PC-9 (cell line): ENCODE measurements at regions not wholly inside any gene's neighbourhood (a gene's known extent, or its start where the extent isn't known, plus 50 kb on each side); places are given as distances from the start of the nearest gene placed in this dataset.

Experiments
- BruUV-seq: library from RNA; stranded (reverse); fragments of 400-500 nt; replicated peaks from 2 replicates; lab custom pipeline; 2021; lab: Mats Ljungman, UMichigan
- CTCF ChIA-PET: fragments of 300-600 bp; sonication (Branson Sonifier 250); formaldehyde crosslinking; loops from one replicate; lab custom pipeline; 2022; ENCODE audit warnings: antibody characterized with exemption; lab: Charles Lee
- POLR2A ChIA-PET: fragments of 300-600 bp; sonication (Branson Sonifier 250); formaldehyde crosslinking; loops from one replicate; lab custom pipeline; 2022; ENCODE audit warnings: antibody characterized with exemption; ENCODE audit not compliant: unreplicated experiment; lab: Charles Lee
- DNase-seq, 2 experiments: peaks; one replicate each; pipeline versions ENCODE4 v3.0.0 to v3.0.0-alpha.2; 2015 to 2022; ENCODE audit warnings: mixed read lengths in 1 of 2
- H2AFZ ChIP-seq: fragments of 200-600 bp; sonication (generic); 2 replicates; pipeline ENCODE4 v1.8.1; 2017; ENCODE audit warnings: antibody characterized with exemption
- H3F3A ChIP-seq: fragments of 200-600 bp; sonication (generic); 2 replicates; pipeline ENCODE4 v1.8.1; 2017; ENCODE audit warnings: antibody characterized with exemption, mild to moderate bottlenecking, low read depth; ENCODE audit not compliant: insufficient read depth
- H3K27ac ChIP-seq: fragments of 200-600 bp; sonication (generic); 2 replicates; pipeline ENCODE4 v1.6.1; 2016; ENCODE audit warnings: mixed run types
- H3K27me3 ChIP-seq: fragments of 200-600 bp; sonication (generic); 2 replicates; pipeline ENCODE4 v1.6.1; 2016; ENCODE audit warnings: low read depth, mixed run types; ENCODE audit not compliant: insufficient read depth
- H3K36me3 ChIP-seq: fragments of 200-600 bp; sonication (generic); 2 replicates; pipeline ENCODE4 v1.6.1; 2016; ENCODE audit warnings: low read depth, mixed run types
- H3K4me1 ChIP-seq: fragments of 200-600 bp; sonication (generic); replicated peaks from 2 replicates; pipeline ENCODE4 v1.6.1; 2016; ENCODE audit warnings: mixed run types; ENCODE audit not compliant: insufficient read depth
- H3K4me2 ChIP-seq: fragments of 200-600 bp; sonication (generic); 2 replicates; pipeline ENCODE4 v1.6.1; 2017; ENCODE audit warnings: mixed run types
- H3K4me3 ChIP-seq: fragments of 200-600 bp; sonication (generic); 2 replicates; pipeline ENCODE4 v1.6.1; 2016; ENCODE audit warnings: mixed run types
- H3K79me2 ChIP-seq: fragments of 200-600 bp; sonication (generic); 2 replicates; pipeline ENCODE4 v1.6.1; 2017; ENCODE audit warnings: low read depth, mixed run types
- H3K9me2 ChIP-seq: fragments of 200-600 bp; sonication (generic); 2 replicates; pipeline ENCODE4 v1.8.1; 2017; ENCODE audit warnings: mild to moderate bottlenecking; ENCODE audit not compliant: insufficient read depth
- H3K9me3 ChIP-seq: fragments of 200-600 bp; sonication (generic); 2 replicates; pipeline ENCODE4 v1.8.1; 2016; ENCODE audit warnings: low read depth; ENCODE audit not compliant: insufficient read depth
- H4K20me1 ChIP-seq: fragments of 200-600 bp; sonication (generic); 2 replicates; pipeline ENCODE4 v1.8.1; 2017; ENCODE audit not compliant: insufficient read depth
- CTCF ChIP-seq: fragments of 200-600 bp; sonication (generic); conservative IDR thresholded peaks from 2 replicates; pipeline ENCODE4 v1.6.1; 2017; ENCODE audit warnings: mixed run types, antibody characterized with exemption, mild to moderate bottlenecking, moderate library complexity
- EZH2 ChIP-seq: fragments of 200-600 bp; sonication (generic); IDR thresholded peaks from 2 replicates; pipeline ENCODE4 v1.8.0; 2017; ENCODE audit warnings: antibody characterized with exemption, low read depth
- intact Hi-C: fragments of 100-400 bp; cut with micrococcal nuclease; formaldehyde crosslinking; loops from one replicate; pipeline ENCODE4 v1.10.0; 2022; ENCODE audit not compliant: unreplicated experiment

- Histone ChIP-seq H3K4me1 (no peaks in the 10 kb centered on the region), H2AFZ (no peak overlapping the region), H3K4me3 (no peak overlapping the region), H3K36me3 (no peaks in the 10 kb centered on the region), H3K79me2 (no peaks in the 10 kb centered on the region), H3K9me3 (no peaks in the 10 kb centered on the region), H4K20me1 (no peaks in the 10 kb centered on the region), H3K27ac (no peak overlapping the region), H3K4me2 (no peak overlapping the region), H3K27me3 (no peaks in the 10 kb centered on the region), H3F3A (no peaks in the 10 kb centered on the region), H3K9me2 (no peaks in the 10 kb centered on the region)
- ChIA-PET POLR2A (no interaction called here), CTCF (no interaction called here)
- intact Hi-C loops: no loop called here
- TF ChIP-seq EZH2 (no peak), CTCF (no peak)
- BruUV-seq: no TSS peak
- no peak for DNase-seq
Measured at GRCh38 chr11:39145346-39145745, 2314.1 kb downstream of the LRRC4C start.

- no peaks in the 10 kb centered on the region for H3K79me2 ChIP-seq
- no peak overlapping the region for H3K4me2 ChIP-seq
- H4K20me1 ChIP-seq: no peaks in the 10 kb centered on the region
- DNase-seq: no peak
- H2AFZ ChIP-seq: no peak overlapping the region
- H3K9me3 ChIP-seq: no peaks in the 10 kb centered on the region
- TF ChIP-seq EZH2 (no peak), CTCF (no peak)
- H3F3A ChIP-seq: no peaks in the 10 kb centered on the region
- H3K27me3 ChIP-seq: no peaks in the 10 kb centered on the region
- H3K4me1 ChIP-seq: no peaks in the 10 kb centered on the region
- ChIA-PET CTCF (interaction anchor here (0.6 kb wide), 1 partner anchor 164 kb away, joined by 3 read pairs; no protein-coding TSS in a partner anchor), POLR2A (no interaction called here)
- intact Hi-C loops: no loop called here
- no peak overlapping the region for H3K27ac ChIP-seq
- H3K4me3 ChIP-seq: no peak overlapping the region
- BruUV-seq: no TSS peak
- no peaks in the 10 kb centered on the region for H3K36me3 ChIP-seq
- no peaks in the 10 kb centered on the region for H3K9me2 ChIP-seq
Measured at GRCh38 chr11:39144351-39145130, 2314.9 kb downstream of the LRRC4C start.

- BruUV-seq: no TSS peak
Measured at GRCh38 chr11:39139581-39139980, 2319.9 kb downstream of the LRRC4C start.

More at GRCh38 chr11:39139581-39139980, 2319.9 kb downstream of the LRRC4C start:
- Histone ChIP-seq H3K27me3 (no peaks in the 10 kb centered on the region), H3K36me3 (no peaks in the 10 kb centered on the region), H3K27ac (no peak overlapping the region), H3K79me2 (no peaks in the 10 kb centered on the region), H3K4me3 (no peak overlapping the region), H3K4me2 (no peak overlapping the region), H3K4me1 (no peaks in the 10 kb centered on the region), H3K9me3 (no peaks in the 10 kb centered on the region), H3F3A (no peaks in the 10 kb centered on the region), H4K20me1 (no peaks in the 10 kb centered on the region), H3K9me2 (no peaks in the 10 kb centered on the region), H2AFZ (no peak overlapping the region)
- POLR2A ChIA-PET: no interaction called here
- intact Hi-C loops: no loop called here
- CTCF ChIA-PET: no interaction called here
- no peak for TF ChIP-seq CTCF
- no peak for TF ChIP-seq EZH2
- DNase-seq: no peak
